PC-3 (cell line): ENCODE measurements at regions not wholly inside any gene's neighbourhood (a gene's known extent, or its start where the extent isn't known, plus 50 kb on each side); places are given as distances from the start of the nearest gene placed in this dataset.

ENCODE experiments used
- CTCF ChIP-seq: fragments of 300-600 bp; sonication (generic); conservative IDR thresholded peaks from 2 replicates; pipeline ENCODE4 v1.5.1; 2017; ENCODE audit warnings: antibody characterized with exemption, low read depth, mild to moderate bottlenecking, low read length
- EZH2 ChIP-seq: fragments of 300-600 bp; sonication (generic); IDR thresholded peaks from one replicate; pipeline ENCODE4 v1.6.1; 2017; ENCODE audit warnings: antibody characterized with exemption, mild to moderate bottlenecking, low read length; ENCODE audit not compliant: unreplicated experiment
- EZH2phosphoT487 ChIP-seq: fragments of 300-600 bp; sonication (generic); IDR thresholded peaks from 2 replicates; pipeline ENCODE4 v1.6.1; 2018; ENCODE audit warnings: mild to moderate bottlenecking, antibody characterized with exemption, low read length, borderline replicate concordance

- TF ChIP-seq CTCF (no peak), EZH2 (no peak), EZH2phosphoT487 (no peak)
These were observed 511.4 kb upstream of the B3GAT1 start for GRCh38 chr11:134923441-134923840.
